ENCODE measurements at regions not wholly inside any gene's neighbourhood (a gene's known extent, or its start where the extent isn't known, plus 50 kb on each side); places are given as distances from the start of the nearest gene placed in this dataset.
"Not testable (repeated sequence)": the region's sequence is repeated elsewhere in the genome, so short reads cannot be mapped to it uniquely, and the experiment has no call there.

DNA sequence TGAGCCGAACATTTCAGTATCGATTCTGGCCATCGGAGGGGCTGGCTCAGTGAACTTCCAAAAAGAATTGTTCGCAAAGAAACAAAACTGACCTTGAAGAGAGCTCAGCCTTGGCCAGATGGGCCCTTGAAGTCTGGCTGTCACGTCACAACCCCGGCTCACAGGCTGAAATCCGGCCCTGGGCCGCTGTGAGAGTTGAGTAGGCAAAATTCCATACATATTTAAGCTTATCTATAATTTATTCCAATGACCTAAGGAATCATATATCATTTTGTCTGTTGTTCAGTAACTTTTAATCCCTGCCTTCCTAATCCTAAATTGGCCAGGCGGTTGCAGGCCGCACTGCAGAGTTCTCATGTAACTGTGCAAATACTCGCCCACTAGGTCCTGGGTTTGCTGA lies 174.8 kb downstream of the LAT start:
- not testable (repeated sequence) for TF ChIP-seq CTCF (IDR thresholded peaks at IDR 0.05 in 4 of 5, conservative IDR thresholded peaks at IDR 0.05 in 1 of 5); POLR2A (IDR thresholded peaks at IDR 0.05)

Data from gastrocnemius medialis (tissue), 4 donors.